OCI-LY7 (cell line): ENCODE measurements at regions not wholly inside any gene's neighbourhood (a gene's known extent, or its start where the extent isn't known, plus 50 kb on each side); places are given as distances from the start of the nearest gene placed in this dataset.

Experiments used
- EZH2phosphoT487 ChIP-seq: fragments of 200-600 bp; sonication (generic); IDR thresholded peaks from 2 replicates; pipeline ENCODE4 v1.6.1; 2018; ENCODE audit warnings: low read depth, borderline replicate concordance, mild to moderate bottlenecking, mixed run types, antibody characterized with exemption, low read length, moderate library complexity, mixed read lengths
- TF ChIP-seq, protein P1 (sequence below): fragments of 200-600 bp; sonication (generic); conservative IDR thresholded peaks from 2 replicates; pipeline ENCODE4 v1.5.1; 2014; ENCODE audit warnings: mild to moderate bottlenecking, antibody characterized with exemption, low read length, moderate library complexity, mixed read lengths

DNA sequence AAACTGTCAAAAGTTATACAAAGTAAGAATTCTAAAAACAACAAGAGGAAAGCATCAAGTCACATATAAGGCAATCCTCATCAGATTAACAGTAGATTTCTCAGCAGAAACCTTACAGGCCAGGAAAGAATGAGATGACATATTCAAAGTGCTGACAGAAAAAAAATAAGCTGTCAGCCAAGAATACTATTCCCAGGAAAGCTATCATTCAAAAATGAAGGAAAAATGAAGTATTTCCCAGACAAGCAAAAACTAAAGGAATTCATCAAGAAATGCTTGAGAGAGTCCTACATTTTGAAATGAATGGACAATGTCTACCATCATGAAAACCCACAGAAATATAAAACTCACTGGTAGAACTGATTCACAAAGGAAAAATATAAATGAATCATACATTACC is 268.9 kb upstream of the OSR1 start:
- TF ChIP-seq, protein P1, sequence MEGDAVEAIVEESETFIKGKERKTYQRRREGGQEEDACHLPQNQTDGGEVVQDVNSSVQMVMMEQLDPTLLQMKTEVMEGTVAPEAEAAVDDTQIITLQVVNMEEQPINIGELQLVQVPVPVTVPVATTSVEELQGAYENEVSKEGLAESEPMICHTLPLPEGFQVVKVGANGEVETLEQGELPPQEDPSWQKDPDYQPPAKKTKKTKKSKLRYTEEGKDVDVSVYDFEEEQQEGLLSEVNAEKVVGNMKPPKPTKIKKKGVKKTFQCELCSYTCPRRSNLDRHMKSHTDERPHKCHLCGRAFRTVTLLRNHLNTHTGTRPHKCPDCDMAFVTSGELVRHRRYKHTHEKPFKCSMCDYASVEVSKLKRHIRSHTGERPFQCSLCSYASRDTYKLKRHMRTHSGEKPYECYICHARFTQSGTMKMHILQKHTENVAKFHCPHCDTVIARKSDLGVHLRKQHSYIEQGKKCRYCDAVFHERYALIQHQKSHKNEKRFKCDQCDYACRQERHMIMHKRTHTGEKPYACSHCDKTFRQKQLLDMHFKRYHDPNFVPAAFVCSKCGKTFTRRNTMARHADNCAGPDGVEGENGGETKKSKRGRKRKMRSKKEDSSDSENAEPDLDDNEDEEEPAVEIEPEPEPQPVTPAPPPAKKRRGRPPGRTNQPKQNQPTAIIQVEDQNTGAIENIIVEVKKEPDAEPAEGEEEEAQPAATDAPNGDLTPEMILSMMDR: no peak
- TF ChIP-seq EZH2phosphoT487: no peak
